Activated CD4-positive, alpha-beta T cell treated with anti-CD3 and anti-CD28 coated beads, Interleukin-2, amount 50 U/mL, for 24 hours (primary cell): ENCODE measurements at regions not wholly inside any gene's neighbourhood (a gene's known extent, or its start where the extent isn't known, plus 50 kb on each side); places are given as distances from the start of the nearest gene placed in this dataset.

ENCODE experiments used
- DNase-seq, 2 donors: peaks; one replicate each; pipeline ENCODE4 v3.0.0-alpha.2; 2020; ENCODE audit warnings: low read depth in 1 of 2, low spot score in 1 of 2

DNA sequence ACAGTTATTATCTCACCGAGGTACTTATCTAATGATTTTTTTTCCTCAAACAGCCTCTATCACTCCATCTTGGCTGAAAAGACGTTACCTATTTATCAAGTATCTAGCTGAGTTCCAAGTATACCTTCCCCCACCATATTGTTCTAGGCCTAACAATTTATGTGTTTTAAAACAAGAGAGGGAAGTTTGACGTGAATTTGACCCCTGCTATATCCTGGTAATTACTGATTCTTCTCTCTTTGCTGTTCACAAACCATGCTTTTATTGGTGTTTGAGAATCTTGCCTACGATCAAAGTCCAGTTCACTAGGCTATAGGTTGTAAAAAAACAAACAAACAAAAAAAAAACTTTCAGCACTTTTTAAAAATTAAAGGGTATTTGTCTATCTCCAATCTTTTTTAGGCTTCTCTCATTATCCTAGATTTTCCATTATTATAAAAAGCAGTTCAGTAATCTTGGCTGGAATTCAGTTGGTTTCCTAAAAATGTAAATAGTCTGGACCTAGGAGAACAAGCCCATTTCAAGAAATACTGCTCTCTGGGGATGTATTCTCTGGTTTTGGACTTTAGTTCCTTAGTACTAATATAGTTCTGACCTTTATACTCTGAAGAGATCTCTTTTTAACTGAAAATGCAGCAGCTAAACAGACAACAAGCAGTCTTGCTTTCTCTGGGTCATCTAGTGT, 505.4 kb downstream of the CPS1 start:
- DNase-seq, result no peak

DNA sequence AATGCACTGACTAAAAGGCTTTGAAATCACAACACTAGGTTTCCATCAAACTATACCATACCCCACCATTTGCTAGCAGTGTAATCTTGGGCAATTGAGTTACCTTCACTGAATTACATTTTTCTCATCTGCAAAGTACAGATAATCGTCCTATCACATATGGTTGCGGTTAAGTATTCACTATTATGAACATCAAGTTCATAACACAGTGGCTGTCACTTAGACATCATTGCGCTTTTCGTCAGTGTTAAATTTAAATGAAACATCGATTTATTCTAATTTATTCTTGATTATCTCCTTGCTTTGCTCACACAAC, 505.9 kb downstream of the CPS1 start:
- no peak for DNase-seq

DNA sequence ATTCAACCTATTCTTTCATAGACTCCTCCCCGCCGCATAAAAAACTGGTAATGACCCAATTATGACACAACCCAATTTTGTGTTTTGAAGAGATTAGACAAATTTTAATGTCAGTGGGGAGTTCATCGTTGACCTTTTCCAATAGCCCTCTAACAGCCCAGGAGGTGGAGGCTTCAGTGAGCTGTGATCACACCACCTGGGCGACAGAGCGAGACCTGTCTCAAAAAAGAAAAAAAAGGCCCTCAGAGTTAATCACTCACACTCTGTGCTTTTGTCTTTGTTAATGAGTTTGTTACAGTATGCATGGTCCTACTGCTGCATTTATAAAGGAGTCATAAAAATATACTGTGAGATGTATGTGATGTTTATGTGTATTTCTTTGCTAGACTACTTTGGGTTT, 510.6 kb downstream of the CPS1 start:
- DNase-seq, result no peak

DNA sequence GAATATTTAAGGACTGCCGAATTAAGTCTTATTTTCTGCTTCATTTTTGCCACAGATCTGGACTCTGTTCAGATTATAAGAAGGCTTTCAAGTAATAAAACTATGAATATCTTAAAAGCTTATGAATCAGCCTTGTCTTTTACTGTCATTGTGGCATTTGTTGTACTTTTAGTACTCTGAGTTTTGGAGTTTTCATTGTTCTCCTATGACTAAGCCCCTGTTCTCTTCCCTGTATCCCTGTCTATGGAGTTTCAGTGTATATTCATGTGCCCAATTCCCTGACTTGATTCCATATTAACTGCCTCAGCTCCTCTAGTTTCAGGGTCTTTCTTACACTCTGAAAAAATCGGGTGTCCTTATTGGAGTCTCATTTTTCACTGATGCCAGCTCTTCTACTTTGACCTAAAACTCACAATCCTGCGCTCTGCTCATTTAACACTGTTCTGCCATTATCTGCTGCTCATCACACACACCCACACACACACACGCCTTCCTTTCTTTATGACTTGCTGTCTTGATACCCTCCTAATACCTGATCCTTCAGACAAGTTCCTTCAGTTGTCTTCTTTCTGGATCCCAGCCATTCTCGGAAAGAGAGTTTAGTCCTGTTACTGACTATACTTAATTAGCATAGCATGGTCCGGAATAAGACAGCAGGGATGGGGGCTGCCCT, 511.8 kb downstream of the CPS1 start:
- no peak for DNase-seq

DNA sequence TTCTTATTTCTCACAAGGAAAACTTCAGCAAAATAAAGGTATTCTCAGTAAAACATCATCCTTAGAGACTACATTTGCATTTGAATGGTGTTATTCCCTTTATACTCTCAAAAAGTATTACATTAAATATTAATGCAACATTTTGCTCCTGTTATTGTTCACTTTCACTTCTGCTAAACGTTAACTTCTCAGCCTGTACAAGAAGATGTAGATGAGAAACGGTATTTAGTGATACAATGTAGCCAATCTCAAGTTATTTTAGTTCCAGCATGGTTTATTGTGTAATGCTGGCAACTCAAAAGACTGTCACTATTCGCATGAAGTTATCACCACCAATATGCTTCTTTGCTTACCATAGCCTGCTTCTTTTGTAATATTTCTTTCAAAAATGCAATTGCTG, 514.1 kb downstream of the CPS1 start:
- DNase-seq, result no peak

DNA sequence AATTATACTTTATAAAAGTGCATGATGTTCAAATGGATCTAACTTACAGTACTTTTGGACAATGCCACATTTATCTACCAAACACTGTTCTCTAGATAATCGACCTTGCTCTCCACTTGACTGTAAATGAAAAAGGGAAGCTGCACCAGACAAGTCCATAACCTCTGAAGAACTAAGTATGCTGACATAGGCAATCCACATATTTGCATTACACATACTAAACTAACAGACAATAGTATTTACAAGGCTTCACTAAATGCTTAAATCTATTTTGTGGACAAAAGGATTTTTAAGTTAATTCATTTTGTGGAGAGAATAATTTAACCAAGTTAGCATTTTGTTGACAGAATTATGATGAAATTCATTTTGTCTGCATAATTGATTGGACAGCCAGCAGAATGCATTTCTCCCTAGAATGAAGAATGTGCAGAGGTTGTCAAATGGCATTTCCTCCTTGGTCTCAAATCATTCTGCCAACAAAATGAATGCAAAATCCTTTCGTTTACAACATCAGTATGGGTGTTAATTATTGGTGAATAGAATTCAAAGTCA, 520.9 kb downstream of the CPS1 start:
- DNase-seq, result no peak

DNA sequence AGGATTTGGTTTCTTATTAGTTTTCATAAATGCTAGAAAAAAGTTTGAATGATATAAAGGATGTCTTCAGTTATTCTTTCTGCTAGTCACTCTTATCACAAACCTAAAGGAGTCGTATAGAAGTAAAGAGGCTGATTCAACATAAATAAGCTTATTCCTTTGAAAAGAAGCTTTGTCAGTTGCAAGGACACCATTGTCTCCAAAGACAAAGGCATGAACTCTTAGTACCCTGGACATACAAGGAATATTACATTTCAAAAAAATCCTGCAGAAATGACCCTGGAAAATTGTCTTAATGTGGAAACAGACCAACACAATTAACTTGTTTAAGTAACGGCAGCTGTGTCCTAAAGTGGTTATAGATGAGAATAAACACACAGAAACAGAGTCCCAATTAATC, 528.0 kb downstream of the CPS1 start:
- DNase-seq, result no peak

DNA sequence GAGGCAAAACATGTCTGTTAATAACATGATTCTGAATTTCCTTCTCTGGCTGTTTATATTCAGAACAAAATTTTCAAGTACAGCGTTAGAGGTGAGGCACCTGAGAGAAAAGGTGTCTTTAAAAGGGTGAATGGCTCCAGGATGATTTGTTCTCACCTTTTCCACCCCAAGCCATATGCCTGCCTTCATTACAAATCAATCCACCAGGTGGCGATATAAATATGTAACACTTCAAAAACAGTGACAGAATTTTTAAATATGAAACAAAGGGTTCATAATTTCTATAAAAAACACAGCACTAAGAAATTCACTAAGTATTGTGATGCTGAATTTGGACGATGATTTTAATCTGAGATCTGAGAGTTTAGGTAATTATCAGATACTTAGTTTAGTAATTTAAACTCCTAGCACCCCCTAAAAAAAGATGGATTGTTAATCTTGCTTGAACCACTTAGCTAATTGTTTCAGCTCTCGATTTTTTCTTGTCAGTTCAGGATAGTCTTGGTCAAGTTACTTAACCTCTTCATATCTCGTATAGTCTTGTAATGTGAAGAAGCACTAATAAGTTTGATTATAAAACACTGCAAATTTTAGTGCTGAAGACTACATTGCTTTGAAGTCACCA, 528.8 kb downstream of the CPS1 start:
- no peak for DNase-seq

DNA sequence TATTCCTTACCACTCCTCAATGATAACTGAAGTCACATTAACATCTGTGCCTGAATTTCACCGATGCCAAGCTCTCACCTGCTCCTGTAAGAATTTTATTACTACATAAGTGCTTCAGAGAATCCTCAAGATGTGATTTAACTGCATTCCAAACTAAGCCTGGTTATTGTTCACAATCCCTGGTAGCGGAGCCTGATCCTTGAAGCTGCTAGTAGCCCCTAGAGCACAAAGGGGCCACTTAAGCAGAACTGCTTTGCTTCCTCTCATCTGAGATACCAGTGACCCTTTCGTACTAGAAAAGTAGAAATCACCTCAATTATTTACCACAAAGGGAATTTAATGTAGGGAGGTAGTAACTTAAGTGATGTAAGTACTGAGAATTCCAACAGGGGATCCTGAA, 529.6 kb downstream of the CPS1 start:
- no peak for DNase-seq

DNA sequence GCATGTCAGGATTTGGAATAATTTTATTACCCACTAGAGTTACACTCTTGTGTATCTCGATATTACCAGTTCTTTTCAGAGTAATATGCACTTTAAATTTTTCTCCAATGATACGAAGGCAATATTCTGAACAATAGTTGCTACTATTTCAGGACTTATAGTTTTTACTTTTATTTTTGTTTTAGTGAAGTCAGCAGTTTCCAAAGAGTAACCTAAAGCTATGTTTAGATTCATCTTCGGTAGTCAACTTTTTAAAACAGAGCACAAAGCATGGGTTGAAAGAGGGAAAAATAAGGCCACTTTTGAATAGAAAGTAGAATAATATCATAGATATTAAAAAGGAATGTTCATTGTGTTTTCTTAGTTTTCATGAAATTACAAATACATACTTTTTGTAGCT, 532.7 kb downstream of the CPS1 start:
- DNase-seq, result no peak

DNA sequence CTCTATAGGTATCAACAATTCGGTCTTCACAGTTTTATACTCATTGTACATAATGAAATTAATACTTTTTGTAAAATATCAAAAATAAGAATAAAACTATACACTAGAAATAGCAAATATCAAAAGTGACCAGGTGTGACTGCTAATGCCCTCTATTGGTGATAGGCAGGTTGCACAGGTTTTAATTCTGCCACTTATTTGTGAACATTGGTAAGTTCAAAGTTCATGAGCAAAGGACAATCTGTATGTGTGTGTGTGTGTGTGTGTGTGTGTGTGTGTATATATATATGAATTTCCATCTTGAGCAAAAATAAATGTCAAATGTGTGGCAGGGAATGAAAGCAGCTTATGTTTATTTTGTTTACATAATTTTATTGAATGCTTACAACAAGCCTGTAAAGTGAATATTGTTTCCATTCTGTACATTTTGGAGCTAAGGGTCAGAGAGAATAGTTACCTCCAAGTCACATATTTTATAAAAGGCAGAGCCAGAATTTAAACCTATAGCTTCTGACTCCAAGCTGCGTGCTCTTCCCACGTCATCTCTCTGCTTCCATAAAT, 537.4 kb downstream of the CPS1 start:
- no peak for DNase-seq

DNA sequence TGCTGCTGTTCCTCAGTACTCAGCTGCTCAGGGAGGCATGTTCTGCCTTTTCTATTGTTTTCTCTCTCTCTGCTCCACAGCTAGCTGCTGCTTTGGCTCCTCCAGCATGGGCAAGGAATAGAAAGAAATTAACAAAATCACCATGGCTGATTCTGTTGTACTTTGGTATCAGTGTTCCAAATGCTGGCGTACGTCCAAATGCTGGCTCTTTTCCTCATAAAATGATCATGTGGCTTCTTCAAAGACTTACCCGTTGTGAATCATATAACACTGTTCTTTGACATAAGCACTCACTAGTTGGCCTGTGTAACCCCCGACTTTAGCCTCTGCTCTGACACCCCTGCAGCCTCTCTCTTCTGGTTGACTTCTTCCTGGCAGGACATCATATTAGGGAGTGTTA, 547.6 kb downstream of the CPS1 start:
- DNase-seq, result no peak

DNA sequence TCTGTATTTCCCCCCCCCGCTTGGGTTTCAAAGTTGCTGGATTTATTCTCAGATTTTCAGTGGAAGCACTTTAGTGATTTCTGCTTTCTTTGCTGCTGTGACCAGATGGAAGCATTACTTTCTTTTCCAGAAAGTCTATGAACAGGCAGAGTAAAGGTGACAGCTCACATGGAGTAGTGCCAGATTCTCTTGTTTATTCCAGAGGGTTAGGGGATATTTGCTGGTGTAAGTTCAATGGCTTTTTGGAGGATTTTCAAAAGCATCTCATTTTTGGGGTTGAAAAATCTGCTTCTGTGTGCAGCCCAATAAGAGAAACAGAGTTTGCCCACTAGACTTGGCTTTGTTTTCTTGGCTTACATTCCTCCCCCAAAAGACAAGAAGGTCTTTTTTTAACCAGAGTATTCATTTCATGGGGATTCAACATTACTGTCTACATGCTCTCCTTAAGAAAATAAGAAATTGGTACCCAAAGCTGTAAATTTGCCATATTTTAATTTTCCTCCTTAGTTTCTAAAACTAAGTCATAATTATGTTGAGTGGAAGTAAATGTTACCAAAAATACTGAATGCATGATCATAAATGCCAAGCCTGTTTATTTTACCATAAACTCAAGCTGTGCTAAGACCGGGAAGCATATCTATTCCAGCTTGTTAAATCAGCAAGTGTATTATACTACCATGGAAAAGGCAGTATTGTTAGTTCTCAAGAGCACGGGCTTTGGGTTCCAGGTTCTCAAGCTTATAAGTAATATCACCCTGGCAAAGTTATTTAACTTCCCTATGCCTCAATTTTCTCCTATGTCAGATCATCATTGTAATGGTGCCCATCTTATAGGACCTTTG, 557.2 kb downstream of the CPS1 start:
- DNase-seq, result no peak

DNA sequence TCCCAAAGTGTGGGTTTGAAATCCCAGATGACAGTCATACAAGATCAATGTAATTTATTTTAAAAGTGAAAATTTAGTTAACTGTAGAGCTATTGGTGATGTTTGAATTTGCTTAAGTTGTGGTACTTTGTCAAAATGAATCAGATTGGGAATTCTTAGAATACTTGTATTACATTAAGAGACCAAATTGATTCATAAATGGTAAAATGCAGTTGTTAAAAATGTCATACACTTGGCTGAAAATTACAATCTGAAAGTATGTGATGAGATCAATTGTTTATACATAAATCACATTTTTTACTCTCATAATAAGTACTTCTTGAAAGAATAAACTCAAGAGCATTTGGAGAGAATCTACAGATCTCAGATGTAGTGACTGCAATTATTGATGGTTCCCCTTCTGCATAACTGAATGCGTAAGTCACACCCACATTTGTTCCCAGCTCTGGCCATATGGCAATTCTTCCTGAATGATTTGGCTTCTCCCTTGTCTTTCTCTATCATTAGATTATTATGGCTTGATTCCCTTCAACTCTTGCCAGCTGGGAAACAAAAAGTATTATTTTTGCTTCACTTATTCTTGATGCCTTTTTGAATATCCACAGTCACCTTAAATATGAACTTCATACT, 558.5 kb downstream of the CPS1 start:
- no peak for DNase-seq

DNA sequence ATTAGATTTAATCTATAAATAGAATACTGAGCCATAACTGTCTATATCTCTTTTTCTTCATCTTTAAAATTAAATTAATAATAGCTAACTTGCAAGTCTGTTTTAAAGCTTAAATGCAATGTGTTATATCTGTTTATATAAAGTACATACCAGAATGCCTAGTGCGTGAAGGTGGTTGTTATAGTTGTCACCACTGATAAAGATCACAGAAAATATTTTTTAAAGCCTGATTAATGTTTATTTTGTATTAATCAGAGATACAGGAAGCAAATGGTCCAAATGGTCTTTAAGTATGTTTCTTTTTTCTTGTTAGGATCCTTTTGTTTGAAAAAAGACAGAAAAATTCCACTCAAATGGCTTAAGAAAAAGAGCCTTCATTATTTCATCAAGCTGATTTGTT, 560.6 kb downstream of the CPS1 start:
- DNase-seq, result no peak

DNA sequence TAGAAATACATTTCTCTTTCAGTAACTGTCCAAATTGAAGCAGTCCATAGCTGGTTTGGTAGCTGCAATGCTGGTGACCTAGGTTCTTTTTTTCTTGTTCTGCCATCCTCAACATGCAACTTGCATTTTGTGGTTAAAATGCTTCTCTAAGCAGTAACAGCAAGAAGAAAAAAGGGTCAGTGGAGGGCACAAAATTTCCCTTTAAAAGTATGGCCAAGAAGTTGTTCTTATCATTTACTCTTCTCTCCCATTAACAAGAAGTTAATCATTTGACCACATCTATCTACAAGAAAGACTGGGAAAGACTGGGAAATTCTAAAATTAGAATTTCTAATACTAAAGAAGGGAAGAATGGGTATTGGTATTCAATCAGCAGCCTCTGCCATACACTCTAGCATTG, 569.9 kb downstream of the CPS1 start:
- DNase-seq, result no peak

DNA sequence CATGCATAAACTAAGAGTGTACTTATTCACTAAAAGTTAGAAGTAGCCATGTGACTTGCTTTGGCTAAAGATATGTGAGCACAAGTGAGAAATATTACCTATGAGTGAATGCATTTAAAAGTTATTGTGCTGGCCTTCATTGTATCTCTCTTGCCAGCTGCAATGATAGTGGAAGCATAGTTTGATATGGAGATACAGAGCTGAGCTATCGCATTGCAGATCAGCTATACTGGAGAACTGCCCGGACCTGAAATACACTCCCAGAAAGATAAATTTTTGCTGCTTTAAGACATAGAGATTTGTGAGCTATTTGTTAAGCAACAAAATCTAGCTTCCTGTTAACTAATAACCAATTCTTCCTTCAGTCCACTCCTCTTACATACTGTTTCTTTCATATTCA, 571.1 kb downstream of the CPS1 start:
- no peak for DNase-seq

DNA sequence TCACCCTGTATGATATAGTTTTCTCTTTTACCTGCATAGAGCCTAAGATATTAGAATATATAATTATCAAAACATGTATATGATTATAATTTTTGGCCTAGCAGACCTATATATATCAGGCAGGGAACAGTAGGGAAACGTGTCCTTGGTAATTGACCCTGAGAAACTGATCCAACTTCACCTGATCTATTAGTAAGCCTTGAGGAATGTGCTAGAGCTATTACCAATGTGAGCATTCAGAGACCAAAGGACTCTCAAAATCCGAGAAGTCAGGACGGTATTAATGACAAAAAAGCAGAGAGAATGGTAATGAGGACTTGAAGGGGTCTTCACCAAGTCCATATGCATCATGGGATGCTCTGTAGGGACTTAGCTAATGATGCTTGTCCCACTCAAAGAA, 571.9 kb downstream of the CPS1 start:
- no peak for DNase-seq

DNA sequence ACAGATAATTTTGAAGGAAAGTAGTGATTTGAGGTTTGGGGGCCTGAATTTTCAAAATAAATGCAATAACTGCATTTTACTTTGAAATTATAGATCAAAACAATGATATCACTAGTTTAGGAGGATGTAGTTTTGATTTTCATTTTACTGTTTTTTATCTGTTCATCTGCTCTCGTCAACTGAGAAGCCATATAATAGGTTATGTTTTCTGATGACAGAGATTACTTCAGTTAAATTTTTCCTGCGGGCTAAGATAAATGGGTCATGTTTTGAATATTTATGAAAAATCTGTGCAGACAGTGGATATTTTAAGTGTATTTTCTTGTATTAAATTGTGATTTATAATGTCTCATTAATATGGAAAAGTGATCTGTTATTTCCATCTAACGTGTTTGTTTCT, 573.4 kb downstream of the CPS1 start:
- no peak for DNase-seq

DNA sequence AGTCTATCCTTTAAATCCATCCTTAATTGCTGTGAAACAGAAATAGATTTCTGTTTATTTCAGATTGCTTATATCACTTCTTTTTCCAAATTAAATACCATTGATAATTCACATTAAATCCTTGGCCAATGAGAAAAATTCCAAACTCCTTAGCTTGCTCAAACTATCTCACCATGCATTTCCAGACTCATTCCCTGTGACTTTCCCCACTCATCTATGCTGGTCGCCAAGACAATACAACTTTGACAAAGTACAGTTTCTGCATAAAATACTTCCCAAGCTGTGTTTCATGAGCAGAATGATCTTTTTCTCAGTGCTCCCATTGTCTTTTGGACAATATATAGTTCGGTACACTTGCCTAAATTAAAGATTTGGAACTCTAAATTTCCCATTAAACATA, 575.6 kb downstream of the CPS1 start:
- no peak for DNase-seq

DNA sequence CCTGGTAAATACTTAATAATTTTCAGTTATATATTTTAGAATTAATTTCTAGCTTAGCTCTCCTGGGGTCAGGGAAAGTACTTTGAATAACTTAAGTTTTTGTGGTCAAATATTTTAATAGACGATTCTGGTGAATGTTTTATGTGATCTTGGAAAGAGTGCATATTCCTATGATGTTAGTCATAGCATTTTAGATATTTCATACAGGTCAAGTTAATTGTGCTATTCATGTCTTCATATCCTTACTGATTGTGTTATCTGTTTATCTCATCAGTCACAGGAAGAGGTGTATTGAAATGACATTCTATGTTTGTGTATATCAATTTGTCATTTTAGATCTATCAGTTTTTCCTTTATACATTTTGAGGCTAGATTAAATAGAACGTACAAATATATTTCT, 576.2 kb downstream of the CPS1 start:
- DNase-seq, result no peak
